ENCODE measurements at regions not wholly inside any gene's neighbourhood (a gene's known extent, or its start where the extent isn't known, plus 50 kb on each side); places are given as distances from the start of the nearest gene placed in this dataset.

- Mint-ChIP-seq H3K36me3 (peaks cover 5% of the 10 kb centered on the region), H3K4me3 (no peak overlapping the region), H3K4me1 (no peaks in the 10 kb centered on the region), H3K27me3 (ENCODE audit: low read depth) (no peaks in the 10 kb centered on the region), H3K9me3 (peaks cover 32% of the 10 kb centered on the region), H3K27ac (no peak overlapping the region)
- TF ChIP-seq CTCF (IDR thresholded peaks at IDR 0.05; ENCODE audit: unreplicated experiment), result no peak
- DNase-seq (ENCODE audit: low spot score in 2 of 2, unreplicated experiment in 2 of 2), result no peak
Observed at GRCh38 chr4:175215208-175215607, 297.1 kb downstream of the ADAM29 start.

- TF ChIP-seq CTCF (IDR thresholded peaks at IDR 0.05; ENCODE audit: unreplicated experiment), result no peak
- Mint-ChIP-seq H3K27me3 (ENCODE audit: low read depth) (no peaks in the 10 kb centered on the region), H3K36me3 (peaks cover 5% of the 10 kb centered on the region), H3K9me3 (peaks cover 32% of the 10 kb centered on the region), H3K27ac (no peak overlapping the region), H3K4me1 (no peaks in the 10 kb centered on the region), H3K4me3 (no peak overlapping the region)
- no peak for DNase-seq (ENCODE audit: low spot score in 2 of 2, unreplicated experiment in 2 of 2)
Observed at GRCh38 chr4:175215657-175216056, 297.5 kb downstream of the ADAM29 start.

- Mint-ChIP-seq H3K27me3 (ENCODE audit: low read depth) (no peaks in the 10 kb centered on the region), H3K27ac (no peak overlapping the region), H3K36me3 (no peaks in the 10 kb centered on the region), H3K9me3 (no peaks in the 10 kb centered on the region), H3K4me1 (no peaks in the 10 kb centered on the region), H3K4me3 (no peak overlapping the region)
- DNase-seq (ENCODE audit: low spot score in 2 of 2, unreplicated experiment in 2 of 2), result no peak
- no peak for TF ChIP-seq CTCF (IDR thresholded peaks at IDR 0.05; ENCODE audit: unreplicated experiment)
Observed at GRCh38 chr4:175229154-175229553, 311.0 kb downstream of the ADAM29 start.

- no peaks in the 10 kb centered on the region for H3K27me3 Mint-ChIP-seq (ENCODE audit: low read depth)
- H3K9me3 Mint-ChIP-seq, result no peaks in the 10 kb centered on the region
- no peak overlapping the region for H3K4me3 Mint-ChIP-seq
- no peaks in the 10 kb centered on the region for H3K36me3 Mint-ChIP-seq
- H3K4me1 Mint-ChIP-seq, result no peaks in the 10 kb centered on the region
- no peak for DNase-seq (ENCODE audit: low spot score in 2 of 2, unreplicated experiment in 2 of 2)
- no peak overlapping the region for H3K27ac Mint-ChIP-seq
- no peak for TF ChIP-seq CTCF (IDR thresholded peaks at IDR 0.05; ENCODE audit: unreplicated experiment)
Observed at GRCh38 chr4:175234162-175234561, 316.0 kb downstream of the ADAM29 start.

- Mint-ChIP-seq H3K36me3 (no peaks in the 10 kb centered on the region), H3K9me3 (no peaks in the 10 kb centered on the region), H3K4me1 (no peaks in the 10 kb centered on the region), H3K27ac (no peak overlapping the region), H3K4me3 (no peak overlapping the region), H3K27me3 (ENCODE audit: low read depth) (no peaks in the 10 kb centered on the region)
- TF ChIP-seq CTCF (IDR thresholded peaks at IDR 0.05; ENCODE audit: unreplicated experiment), result no peak
- DNase-seq (ENCODE audit: low spot score in 2 of 2, unreplicated experiment in 2 of 2), result no peak
Observed at GRCh38 chr4:175238827-175239517, 320.8 kb downstream of the ADAM29 start.

- Mint-ChIP-seq H3K9me3 (no peaks in the 10 kb centered on the region), H3K36me3 (no peaks in the 10 kb centered on the region), H3K27ac (no peak overlapping the region), H3K4me1 (peaks cover 3% of the 10 kb centered on the region), H3K27me3 (ENCODE audit: low read depth) (no peaks in the 10 kb centered on the region), H3K4me3 (no peak overlapping the region)
- no peak for TF ChIP-seq CTCF (IDR thresholded peaks at IDR 0.05; ENCODE audit: unreplicated experiment)
- no peak for DNase-seq (ENCODE audit: low spot score in 2 of 2, unreplicated experiment in 2 of 2)
Observed at GRCh38 chr4:175246941-175247340, 328.8 kb downstream of the ADAM29 start.

All from mesothelial cell of epicardium (in vitro differentiated cells).